HCEC 1CT (cell line): ENCODE measurements at regions not wholly inside any gene's neighbourhood (a gene's known extent, or its start where the extent isn't known, plus 50 kb on each side); places are given as distances from the start of the nearest gene placed in this dataset.
"Not testable (repeated sequence)": the region's sequence is repeated elsewhere in the genome, so short reads cannot be mapped to it uniquely, and the experiment has no call there.

ENCODE experiments used
- DNase-seq: peaks from one replicate; pipeline ENCODE4 v3.0.0-alpha.2; 2017

- no peak for DNase-seq
Observed at GRCh38 chr17:63019138-63019873, 53.3 kb downstream of the TANC2 start.

GRCh38 chr17:63022567-63022966, 56.5 kb downstream of the TANC2 start:
- no peak for DNase-seq

- no peak for DNase-seq
Observed at GRCh38 chr17:63023049-63023448, 57.0 kb downstream of the TANC2 start.

GRCh38 chr17:63024201-63024600, 58.2 kb downstream of the TANC2 start:
- DNase-seq: no peak

GRCh38 chr17:63024716-63025115, 58.7 kb downstream of the TANC2 start:
- peak; percentile 60 for DNase-seq

GRCh38 chr17:63025637-63026036, 59.6 kb downstream of the TANC2 start:
- DNase-seq: not testable (repeated sequence)

- DNase-seq: peak; percentile 84
Observed at GRCh38 chr17:63029541-63029940, 63.5 kb downstream of the TANC2 start.

GRCh38 chr17:63032142-63032541, 66.1 kb downstream of the TANC2 start:
- DNase-seq: no peak

GRCh38 chr17:63033142-63033541, 67.1 kb downstream of the TANC2 start:
- no peak for DNase-seq

GRCh38 chr17:63035271-63035670, 69.2 kb downstream of the TANC2 start:
- peak; percentile 72 for DNase-seq

GRCh38 chr17:63035695-63036094, 69.7 kb downstream of the TANC2 start:
- peak; percentile 34 for DNase-seq

GRCh38 chr17:63039342-63039741, 73.3 kb downstream of the TANC2 start:
- DNase-seq: no peak

GRCh38 chr17:63039899-63040602, 74.0 kb downstream of the TANC2 start:
- peak; percentile 42 for DNase-seq

GRCh38 chr17:63040816-63041215, 74.8 kb downstream of the TANC2 start:
- no peak for DNase-seq

GRCh38 chr17:63041251-63041650, 75.2 kb downstream of the TANC2 start:
- no peak for DNase-seq

- DNase-seq: no peak
Observed at GRCh38 chr17:63041722-63042121, 75.7 kb downstream of the TANC2 start.

GRCh38 chr17:63042256-63042812, 76.3 kb downstream of the TANC2 start:
- DNase-seq: no peak

GRCh38 chr17:63057560-63057959, 91.5 kb downstream of the TANC2 start:
- DNase-seq: not testable (repeated sequence)

- no peak for DNase-seq
Observed at GRCh38 chr17:63066158-63066813, 100.3 kb downstream of the TANC2 start.

- no peak for DNase-seq
Observed at GRCh38 chr17:63069245-63069644, 103.2 kb downstream of the TANC2 start.

- DNase-seq: peak; percentile 27
Observed at GRCh38 chr17:63070031-63070430, 104.0 kb downstream of the TANC2 start.

GRCh38 chr17:63071797-63072196, 105.8 kb downstream of the TANC2 start:
- DNase-seq: peak; percentile 5

GRCh38 chr17:63075969-63076368, 109.9 kb downstream of the TANC2 start:
- no peak for DNase-seq

- DNase-seq: no peak
Observed at GRCh38 chr17:63078707-63079106, 112.7 kb downstream of the TANC2 start.
